ENCODE measurements at regions not wholly inside any gene's neighbourhood (a gene's known extent, or its start where the extent isn't known, plus 50 kb on each side); places are given as distances from the start of the nearest gene placed in this dataset.

GRCh38 chr16:6200271-6200670 is 1102.7 kb upstream of the EEF2KMT start:
- in situ Hi-C loops (cut with HindIII; ENCODE audit: extremely low pct_ligation_motif_present, low pct_unique_long_range_greater_than_20kb) (no loop called here), intact Hi-C loops (cut with micrococcal nuclease; ENCODE audit: unreplicated experiment) (no loop called here)
- Histone ChIP-seq H2AFZ (ENCODE audit: low read length) (no peak overlapping the region), H3K4me1 (ENCODE audit: insufficient read depth, low read length) (no peaks in the 10 kb centered on the region), H3K4me3 (replicated peaks in 1 of 3; ENCODE audit: insufficient read depth in 1 of 3, low read depth in 2 of 3, low read length in 3 of 3) (no peak overlapping the region), H3K9me3 (ENCODE audit: low read length) (0 out of 2 replicates have a peak, but pooled peaks cover under 1% of the 10 kb centered on the region), H3K36me3 (replicated peaks in 1 of 2; ENCODE audit: control insufficient read depth in 1 of 2, insufficient read depth in 2 of 2, low read length in 2 of 2) (no peaks in the 10 kb centered on the region), H3K27me3 (ENCODE audit: control insufficient read depth in 1 of 2, insufficient read depth in 2 of 2, low read length in 2 of 2) (no peaks in the 10 kb centered on the region), H3K9ac (ENCODE audit: insufficient read depth, low read depth, low read length) (no peak overlapping the region), H4K20me1 (ENCODE audit: insufficient read depth, low read length) (no peaks in the 10 kb centered on the region), H3K79me2 (ENCODE audit: insufficient read depth, low read length) (no peaks in the 10 kb centered on the region), H3K4me2 (ENCODE audit: low read depth, low read length) (no peak overlapping the region), H3K27ac (ENCODE audit: extremely low read length, insufficient read depth, low read length) (no peak overlapping the region)
- no peak for FAIRE-seq
- 12% methylated on average over 6 of the region's 6 CpGs for WGBS (ENCODE audit: low lambda C conversion rate)
- no peak for TF ChIP-seq ZMAT5 (CRISPR knock-in tag; IDR thresholded peaks at IDR 0.05; ENCODE audit: borderline replicate concordance, low read depth)
- TF ChIP-seq ZKSCAN8 (CRISPR knock-in tag; IDR thresholded peaks at IDR 0.05; ENCODE audit: borderline replicate concordance): no peak
- TF ChIP-seq TEAD3 (CRISPR knock-in tag; optimal IDR thresholded peaks at IDR 0.05; ENCODE audit: borderline replicate concordance): no peak
- no peak for TF ChIP-seq ASH2L (IDR thresholded peaks at IDR 0.05; ENCODE audit: insufficient read length, low read depth, low read length)
- no peak for TF ChIP-seq HMGXB4 (CRISPR knock-in tag; IDR thresholded peaks at IDR 0.05; ENCODE audit: borderline replicate concordance in 1 of 2, low read depth in 1 of 2)
- no peak for TF ChIP-seq GATAD2A (CRISPR knock-in tag; IDR thresholded peaks at IDR 0.05)
- no peak for TF ChIP-seq TOE1 (CRISPR knock-in tag; IDR thresholded peaks at IDR 0.05)
- no peak for TF ChIP-seq ZFP91 (CRISPR knock-in tag; IDR thresholded peaks at IDR 0.05; ENCODE audit: borderline replicate concordance)
- DNase-seq (ENCODE audit: low spot score): no peak
- ChIA-PET POLR2A (no interaction called here), CTCF (ENCODE audit: low intra/inter-chr PET ratio, low total read pairs) (no interaction called here)
- no TSS peak for BruUV-seq (replicated peaks)
- no peak for ATAC-seq

All from HepG2 (cell line).